ENCODE measurements at regions not wholly inside any gene's neighbourhood (a gene's known extent, or its start where the extent isn't known, plus 50 kb on each side); places are given as distances from the start of the nearest gene placed in this dataset.

DNA sequence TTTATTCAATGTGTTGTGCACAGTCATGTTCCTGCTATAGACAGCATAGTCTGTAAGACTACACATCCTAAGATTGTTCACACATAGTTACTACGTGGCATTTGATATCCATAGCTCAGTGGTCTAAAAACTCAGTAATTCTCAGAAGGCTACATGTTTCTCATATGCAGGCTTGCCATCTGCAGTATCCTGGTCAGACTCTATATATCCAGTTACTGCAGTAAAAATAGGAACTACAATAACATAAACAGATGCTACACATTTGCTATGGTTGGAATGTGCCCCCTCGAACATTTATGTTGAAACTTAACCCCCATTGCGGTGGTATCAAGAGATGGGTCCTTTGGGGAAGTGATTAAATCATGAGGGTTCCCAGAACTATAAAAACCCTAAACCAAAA is 1377.8 kb upstream of the LRRTM3 start:
- no peaks in the 10 kb centered on the region for H3K36me3 ChIP-seq (ENCODE audit: control insufficient read depth, insufficient read depth, low read length)
- TF ChIP-seq CTCF (IDR thresholded peaks at IDR 0.05; ENCODE audit: insufficient read depth, low read length, poor library complexity, severe bottlenecking) = no peak
- no peak overlapping the region for H3K4me3 ChIP-seq (ENCODE audit: low read depth, low read length)
- no peaks in the 10 kb centered on the region for H3K27me3 ChIP-seq (ENCODE audit: control insufficient read depth, insufficient read depth, low read length)
- DNase-seq (ENCODE audit: low read depth) = no peak

- no peak for DNase-seq (ENCODE audit: low read depth)
- no peak overlapping the region for H3K4me3 ChIP-seq (ENCODE audit: low read depth, low read length)
- H3K36me3 ChIP-seq (ENCODE audit: control insufficient read depth, insufficient read depth, low read length) = no peaks in the 10 kb centered on the region
- no peak for TF ChIP-seq CTCF (IDR thresholded peaks at IDR 0.05; ENCODE audit: insufficient read depth, low read length, poor library complexity, severe bottlenecking)
- H3K27me3 ChIP-seq (ENCODE audit: control insufficient read depth, insufficient read depth, low read length) = no peaks in the 10 kb centered on the region
Measured at GRCh38 chr10:65550761-65551160, 1375.1 kb upstream of the LRRTM3 start.

DNA sequence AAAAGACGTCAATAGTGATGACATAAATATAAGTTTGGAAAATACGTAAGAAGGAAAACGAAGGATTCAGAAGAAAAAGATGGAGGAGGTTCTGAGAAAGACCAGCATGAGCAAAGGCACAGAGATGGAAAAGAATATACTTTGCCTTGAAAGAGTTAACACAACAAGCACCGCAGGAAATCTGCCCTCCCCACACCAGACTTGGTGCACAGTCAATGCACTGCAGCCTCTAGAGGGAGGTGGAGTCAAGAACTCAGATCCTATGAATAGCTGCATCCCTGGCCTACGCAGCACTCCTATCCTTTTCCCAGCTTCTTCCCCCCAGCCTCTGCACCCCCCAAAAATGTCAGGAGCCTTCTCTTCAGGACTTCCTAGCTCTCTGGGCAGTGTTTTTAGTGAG is 1370.6 kb upstream of the LRRTM3 start:
- no peak for TF ChIP-seq CTCF (IDR thresholded peaks at IDR 0.05; ENCODE audit: insufficient read depth, low read length, poor library complexity, severe bottlenecking)
- Histone ChIP-seq H3K36me3 (ENCODE audit: control insufficient read depth, insufficient read depth, low read length) (no peaks in the 10 kb centered on the region), H3K4me3 (ENCODE audit: low read depth, low read length) (no peak overlapping the region), H3K27me3 (ENCODE audit: control insufficient read depth, insufficient read depth, low read length) (no peaks in the 10 kb centered on the region)
- no peak for DNase-seq (ENCODE audit: low read depth)

DNA sequence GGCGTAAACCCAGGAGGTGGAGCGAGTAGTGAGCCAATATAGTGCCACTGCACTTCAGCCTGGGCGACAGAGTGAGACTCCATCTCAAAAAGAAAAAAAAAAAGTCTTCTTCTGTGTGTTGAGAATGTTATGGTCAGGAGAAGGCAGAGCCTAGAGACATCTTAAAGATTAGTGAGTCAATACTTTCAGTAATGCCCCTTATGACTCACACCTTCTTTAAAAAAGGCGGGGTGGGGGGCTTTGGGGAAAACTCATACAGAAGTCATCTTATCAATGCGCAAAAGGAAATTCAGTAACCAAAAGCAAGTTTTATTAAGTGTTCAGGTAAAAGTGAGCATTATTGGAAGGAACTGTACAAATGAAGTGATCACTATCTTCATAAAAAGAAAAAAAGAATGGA is 1369.8 kb upstream of the LRRTM3 start:
- no peak overlapping the region for H3K4me3 ChIP-seq (ENCODE audit: low read depth, low read length)
- no peak for TF ChIP-seq CTCF (IDR thresholded peaks at IDR 0.05; ENCODE audit: insufficient read depth, low read length, poor library complexity, severe bottlenecking)
- H3K36me3 ChIP-seq (ENCODE audit: control insufficient read depth, insufficient read depth, low read length) = no peaks in the 10 kb centered on the region
- DNase-seq (ENCODE audit: low read depth) = no peak
- no peaks in the 10 kb centered on the region for H3K27me3 ChIP-seq (ENCODE audit: control insufficient read depth, insufficient read depth, low read length)

GRCh38 chr10:65559369-65559768 is 1366.5 kb upstream of the LRRTM3 start:
- no peaks in the 10 kb centered on the region for H3K36me3 ChIP-seq (ENCODE audit: control insufficient read depth, insufficient read depth, low read length)
- no peaks in the 10 kb centered on the region for H3K27me3 ChIP-seq (ENCODE audit: control insufficient read depth, insufficient read depth, low read length)
- no peak for DNase-seq (ENCODE audit: low read depth)
- H3K4me3 ChIP-seq (ENCODE audit: low read depth, low read length) = no peak overlapping the region
- TF ChIP-seq CTCF (IDR thresholded peaks at IDR 0.05; ENCODE audit: insufficient read depth, low read length, poor library complexity, severe bottlenecking) = no peak

DNA sequence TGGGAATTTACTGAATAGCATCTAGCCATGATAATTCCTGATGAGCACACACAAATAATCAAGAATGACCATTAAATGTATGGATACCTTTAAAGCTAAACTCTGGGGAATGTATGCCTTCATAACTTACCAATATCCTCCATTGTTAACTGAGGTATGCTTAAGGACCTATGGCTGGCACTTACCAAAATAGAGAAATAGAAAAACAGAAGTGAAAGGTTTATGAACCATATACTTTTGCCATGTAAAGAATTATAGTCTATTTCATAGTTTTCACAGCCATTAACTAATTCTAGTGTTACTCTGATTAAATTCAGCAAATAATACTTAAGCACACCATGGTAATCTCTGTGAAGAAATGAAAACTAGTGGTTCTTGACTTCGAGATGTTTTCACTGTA is 1360.6 kb upstream of the LRRTM3 start:
- no peak for TF ChIP-seq CTCF (IDR thresholded peaks at IDR 0.05; ENCODE audit: insufficient read depth, low read length, poor library complexity, severe bottlenecking)

More for the DNA sequence above, 1360.6 kb upstream of the LRRTM3 start:
- no peak for DNase-seq (ENCODE audit: low read depth)
- H3K27me3 ChIP-seq (ENCODE audit: control insufficient read depth, insufficient read depth, low read length) = no peaks in the 10 kb centered on the region
- no peak overlapping the region for H3K4me3 ChIP-seq (ENCODE audit: low read depth, low read length)
- no peaks in the 10 kb centered on the region for H3K36me3 ChIP-seq (ENCODE audit: control insufficient read depth, insufficient read depth, low read length)

Data from kidney epithelial cell (primary cell).